ENCODE measurements at regions not wholly inside any gene's neighbourhood (a gene's known extent, or its start where the extent isn't known, plus 50 kb on each side); places are given as distances from the start of the nearest gene placed in this dataset.
"Not testable (repeated sequence)": the region's sequence is repeated elsewhere in the genome, so short reads cannot be mapped to it uniquely, and the experiment has no call there.

- DNase-seq, result no peak
- Histone ChIP-seq H3K27ac (ENCODE audit: insufficient read depth, low read length, poor library complexity, severe bottlenecking) (no peak overlapping the region), H3K9me3 (ENCODE audit: control insufficient read depth in 2 of 2, low read length in 2 of 2) (peaks cover 0 to 3% of the 10 kb centered on the region in 2 experiments), H3K4me1 (ENCODE audit: control insufficient read depth, insufficient read depth, low read length, poor library complexity, severe bottlenecking) (no peaks in the 10 kb centered on the region), H3K4me3 (ENCODE audit: low read depth, low read length) (no peak overlapping the region), H3K36me3 (ENCODE audit: control insufficient read depth, insufficient read depth, low read length) (no peaks in the 10 kb centered on the region), H3K27me3 (ENCODE audit: control insufficient read depth, insufficient read depth, low read length) (no peaks in the 10 kb centered on the region)
- peaks cover 0 to 3% (median 0%) of the 10 kb centered on the region in 4 donors for H3K4me1 Mint-ChIP-seq
- peaks cover 0 to 14% (median 1%) of the 10 kb centered on the region in 7 donors for H3K9me3 Mint-ChIP-seq
- no peaks in the 10 kb centered on the region for H3K36me3 Mint-ChIP-seq
- H3K27ac Mint-ChIP-seq, result no peak overlapping the region
- no peak overlapping the region for H3K4me3 Mint-ChIP-seq
- ATAC-seq (ENCODE audit: low read depth in 2 of 2), result no peak
- peaks cover 8% of the 10 kb centered on the region for H3K27me3 Mint-ChIP-seq
Measured at GRCh38 chr5:152106571-152106970, 181.9 kb upstream of the GLRA1 start.

DNA sequence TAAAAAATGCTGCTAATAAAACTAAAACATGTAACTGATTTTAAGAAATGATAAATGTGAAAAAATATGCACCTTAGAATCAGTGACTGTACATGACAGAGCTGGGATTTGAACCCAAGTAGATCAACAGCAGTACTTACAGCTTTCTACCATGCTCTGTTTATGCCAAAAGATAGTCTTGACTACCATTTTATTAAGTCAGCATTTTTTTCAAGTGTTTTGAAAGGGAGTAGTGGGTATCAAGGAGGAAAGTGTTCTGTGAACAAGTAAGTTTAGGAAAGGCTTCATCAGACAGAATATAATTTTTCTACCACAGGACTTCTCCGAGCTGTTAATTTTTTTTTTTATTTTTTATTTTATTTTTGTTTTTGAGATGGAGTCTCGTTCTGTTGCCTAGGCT is 180.4 kb upstream of the GLRA1 start:
- peaks cover 8% of the 10 kb centered on the region for H3K27me3 Mint-ChIP-seq
- Histone ChIP-seq H3K27me3 (ENCODE audit: control insufficient read depth, insufficient read depth, low read length) (no peaks in the 10 kb centered on the region), H3K27ac (ENCODE audit: insufficient read depth, low read length, poor library complexity, severe bottlenecking) (no peak overlapping the region), H3K9me3 (ENCODE audit: control insufficient read depth in 2 of 2, low read length in 2 of 2) (peaks cover 0 to 3% of the 10 kb centered on the region in 2 experiments), H3K4me1 (ENCODE audit: control insufficient read depth, insufficient read depth, low read length, poor library complexity, severe bottlenecking) (no peaks in the 10 kb centered on the region), H3K4me3 (ENCODE audit: low read depth, low read length) (no peak overlapping the region), H3K36me3 (ENCODE audit: control insufficient read depth, insufficient read depth, low read length) (no peaks in the 10 kb centered on the region)
- H3K4me1 Mint-ChIP-seq, result peaks cover 0 to 3% (median 0%) of the 10 kb centered on the region in 4 donors
- H3K36me3 Mint-ChIP-seq, result no peaks in the 10 kb centered on the region
- no peak for ATAC-seq (ENCODE audit: low read depth in 2 of 2)
- no peak overlapping the region for H3K27ac Mint-ChIP-seq
- peaks cover 0 to 14% (median 1%) of the 10 kb centered on the region in 7 donors for H3K9me3 Mint-ChIP-seq
- no peak for DNase-seq
- H3K4me3 Mint-ChIP-seq, result no peak overlapping the region

DNA sequence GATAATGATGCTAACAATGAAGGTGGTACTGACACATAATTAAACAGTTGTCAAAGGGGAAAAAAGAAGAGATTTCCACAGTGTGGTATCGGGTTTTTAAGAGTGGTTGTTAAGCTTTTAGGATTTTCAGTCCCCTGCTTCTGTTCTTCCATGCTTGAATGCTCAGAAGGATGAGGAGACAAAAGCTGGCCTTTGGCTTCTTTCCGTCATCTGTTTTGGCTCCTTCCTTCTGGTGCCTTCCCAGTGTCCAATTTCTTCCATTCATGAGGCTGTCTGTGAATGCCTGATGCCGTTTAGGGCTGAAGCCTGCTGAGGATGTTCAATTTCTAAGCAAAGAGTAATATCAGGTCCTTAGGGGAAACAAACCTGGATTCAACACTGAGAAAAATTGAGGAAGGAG is 179.6 kb upstream of the GLRA1 start:
- Mint-ChIP-seq H3K27me3 (peaks cover 8% of the 10 kb centered on the region), H3K36me3 (no peaks in the 10 kb centered on the region), H3K4me3 (no peak overlapping the region), H3K4me1 (peaks cover 0 to 3% (median 0%) of the 10 kb centered on the region in 4 donors), H3K27ac (no peak overlapping the region), H3K9me3 (peaks cover 0 to 14% (median 1%) of the 10 kb centered on the region in 7 donors)
- Histone ChIP-seq H3K4me1 (ENCODE audit: control insufficient read depth, insufficient read depth, low read length, poor library complexity, severe bottlenecking) (no peaks in the 10 kb centered on the region), H3K36me3 (ENCODE audit: control insufficient read depth, insufficient read depth, low read length) (no peaks in the 10 kb centered on the region), H3K9me3 (ENCODE audit: control insufficient read depth in 2 of 2, low read length in 2 of 2) (peaks cover 0 to 3% of the 10 kb centered on the region in 2 experiments), H3K27ac (ENCODE audit: insufficient read depth, low read length, poor library complexity, severe bottlenecking) (no peak overlapping the region), H3K27me3 (ENCODE audit: control insufficient read depth, insufficient read depth, low read length) (no peaks in the 10 kb centered on the region), H3K4me3 (ENCODE audit: low read depth, low read length) (no peak overlapping the region)
- DNase-seq (no peak), ATAC-seq (ENCODE audit: low read depth in 2 of 2) (no peak)

- H3K36me3 ChIP-seq (ENCODE audit: control insufficient read depth, insufficient read depth, low read length); ATAC-seq (ENCODE audit: low read depth in 2 of 2); H3K27ac Mint-ChIP-seq; H3K27ac ChIP-seq (ENCODE audit: insufficient read depth, low read length, poor library complexity, severe bottlenecking); H3K27me3 Mint-ChIP-seq; H3K9me3 ChIP-seq (ENCODE audit: control insufficient read depth in 2 of 2, low read length in 2 of 2); H3K27me3 ChIP-seq (ENCODE audit: control insufficient read depth, insufficient read depth, low read length); H3K36me3 Mint-ChIP-seq; H3K4me1 ChIP-seq (ENCODE audit: control insufficient read depth, insufficient read depth, low read length, poor library complexity, severe bottlenecking); H3K4me3 Mint-ChIP-seq; DNase-seq; H3K4me3 ChIP-seq (ENCODE audit: low read depth, low read length); H3K4me1 Mint-ChIP-seq: not testable (repeated sequence)
- peaks cover 0 to 14% (median 0%) of the 10 kb centered on the region in 7 donors for H3K9me3 Mint-ChIP-seq
Measured at GRCh38 chr5:152102908-152103307, 178.3 kb upstream of the GLRA1 start.

DNA sequence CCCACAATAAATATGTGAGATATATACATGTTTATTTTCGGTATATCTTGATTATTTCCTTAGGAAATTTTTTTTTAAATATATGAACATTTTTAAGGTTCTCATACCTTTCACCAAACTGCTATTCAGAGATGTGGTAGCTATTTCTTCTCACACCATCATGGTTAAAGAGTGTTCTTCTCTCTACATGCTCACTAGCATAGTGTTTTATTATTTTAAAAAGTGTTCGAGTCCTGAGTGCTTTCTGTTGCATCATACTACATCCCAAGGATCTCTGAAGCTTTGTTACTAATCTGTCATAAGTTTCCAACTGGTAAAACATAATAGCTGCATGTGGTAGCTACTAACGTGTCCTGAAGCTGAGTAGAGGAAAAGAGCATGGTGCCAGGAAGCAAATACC is 177.4 kb upstream of the GLRA1 start:
- no peaks in the 10 kb centered on the region for H3K36me3 ChIP-seq (ENCODE audit: control insufficient read depth, insufficient read depth, low read length)
- no peak overlapping the region for H3K27ac ChIP-seq (ENCODE audit: insufficient read depth, low read length, poor library complexity, severe bottlenecking)
- H3K27me3 Mint-ChIP-seq, result no peaks in the 10 kb centered on the region
- no peak overlapping the region for H3K4me3 ChIP-seq (ENCODE audit: low read depth, low read length)
- H3K9me3 ChIP-seq (ENCODE audit: control insufficient read depth in 2 of 2, low read length in 2 of 2), result peaks cover 0 to 3% of the 10 kb centered on the region in 2 experiments
- H3K4me1 Mint-ChIP-seq, result peaks cover 0 to 4% (median 2%) of the 10 kb centered on the region in 4 donors
- H3K36me3 Mint-ChIP-seq, result no peaks in the 10 kb centered on the region
- no peak overlapping the region for H3K4me3 Mint-ChIP-seq
- H3K4me1 ChIP-seq (ENCODE audit: control insufficient read depth, insufficient read depth, low read length, poor library complexity, severe bottlenecking), result no peaks in the 10 kb centered on the region
- no peak overlapping the region for H3K27ac Mint-ChIP-seq
- ATAC-seq (ENCODE audit: low read depth in 2 of 2) (no peak), DNase-seq (no peak)
- peaks cover 0 to 14% (median 0%) of the 10 kb centered on the region in 7 donors for H3K9me3 Mint-ChIP-seq
- H3K27me3 ChIP-seq (ENCODE audit: control insufficient read depth, insufficient read depth, low read length), result no peaks in the 10 kb centered on the region

DNA sequence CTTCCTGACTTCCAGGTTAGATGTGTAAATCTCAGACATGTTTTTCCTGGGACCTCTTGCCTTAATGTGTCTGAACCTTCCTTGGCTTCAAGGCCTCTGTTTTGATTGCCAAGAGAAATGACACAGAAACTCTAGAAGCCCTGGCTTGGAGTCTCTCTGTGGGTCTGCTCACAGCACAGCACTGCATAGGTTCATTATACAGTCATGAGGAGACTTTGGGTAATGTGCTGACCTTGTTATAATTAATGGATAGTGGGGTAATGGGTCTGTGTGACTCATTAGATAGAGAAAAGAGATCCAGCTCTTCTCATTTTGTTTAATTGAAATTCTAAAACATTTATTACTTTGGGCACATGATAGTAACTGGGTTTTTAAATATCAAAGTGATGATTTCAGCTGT is 175.8 kb upstream of the GLRA1 start:
- no peak overlapping the region for H3K4me3 Mint-ChIP-seq
- H3K4me1 Mint-ChIP-seq, result peaks cover 0 to 8% (median 3%) of the 10 kb centered on the region in 4 donors
- no peaks in the 10 kb centered on the region for H3K4me1 ChIP-seq (ENCODE audit: control insufficient read depth, insufficient read depth, low read length, poor library complexity, severe bottlenecking)
- no peaks in the 10 kb centered on the region for H3K36me3 Mint-ChIP-seq
- ATAC-seq (ENCODE audit: low read depth in 2 of 2) (no peak), DNase-seq (no peak)
- H3K27ac Mint-ChIP-seq, result no peak overlapping the region
- H3K4me3 ChIP-seq (ENCODE audit: low read depth, low read length), result no peak overlapping the region
- H3K27ac ChIP-seq (ENCODE audit: insufficient read depth, low read length, poor library complexity, severe bottlenecking), result no peak overlapping the region
- no peaks in the 10 kb centered on the region for H3K36me3 ChIP-seq (ENCODE audit: control insufficient read depth, insufficient read depth, low read length)
- no peaks in the 10 kb centered on the region for H3K27me3 ChIP-seq (ENCODE audit: control insufficient read depth, insufficient read depth, low read length)
- no peaks in the 10 kb centered on the region for H3K27me3 Mint-ChIP-seq
- H3K9me3 ChIP-seq (ENCODE audit: control insufficient read depth in 2 of 2, low read length in 2 of 2), result peaks cover 0 to 3% of the 10 kb centered on the region in 2 experiments
- peaks cover 0 to 14% (median 0%) of the 10 kb centered on the region in 7 donors for H3K9me3 Mint-ChIP-seq

GRCh38 chr5:152097128-152097527 is 172.5 kb upstream of the GLRA1 start:
- Histone ChIP-seq H3K4me1 (ENCODE audit: control insufficient read depth, insufficient read depth, low read length, poor library complexity, severe bottlenecking) (no peaks in the 10 kb centered on the region), H3K9me3 (ENCODE audit: control insufficient read depth in 2 of 2, low read length in 2 of 2) (no peaks in the 10 kb centered on the region), H3K4me3 (ENCODE audit: low read depth, low read length) (no peak overlapping the region), H3K36me3 (ENCODE audit: control insufficient read depth, insufficient read depth, low read length) (no peaks in the 10 kb centered on the region), H3K27me3 (ENCODE audit: control insufficient read depth, insufficient read depth, low read length) (no peaks in the 10 kb centered on the region), H3K27ac (ENCODE audit: insufficient read depth, low read length, poor library complexity, severe bottlenecking) (no peak overlapping the region)
- Mint-ChIP-seq H3K27me3 (no peaks in the 10 kb centered on the region), H3K4me1 (peaks cover 0 to 8% (median 3%) of the 10 kb centered on the region in 4 donors), H3K4me3 (no peak overlapping the region), H3K27ac (no peak overlapping the region), H3K36me3 (no peaks in the 10 kb centered on the region), H3K9me3 (peaks cover 0 to under 1% (median 0%) of the 10 kb centered on the region in 7 donors)
- ATAC-seq (ENCODE audit: low read depth in 2 of 2) (no peak), DNase-seq (peak in 1 of 3 donors; percentile 21)

DNA sequence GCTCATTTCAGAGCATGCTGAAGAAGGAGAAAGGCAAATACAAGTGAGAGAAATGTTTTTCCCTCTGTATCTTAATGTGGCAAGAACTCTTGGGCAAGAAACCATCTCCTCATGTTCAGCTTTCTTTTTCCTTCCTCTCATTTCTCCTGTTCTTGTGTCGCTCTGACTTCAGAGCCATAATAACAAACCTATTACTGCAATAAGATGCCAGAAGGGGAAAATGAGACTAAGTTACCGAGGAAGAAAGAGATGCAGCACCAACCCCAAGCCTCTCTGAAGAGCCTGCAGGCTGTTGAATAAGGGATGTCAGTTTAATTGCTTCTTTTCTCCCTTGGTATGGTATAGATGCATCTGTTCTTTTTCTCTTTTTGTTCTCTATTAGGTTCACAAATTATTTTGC is 170.1 kb upstream of the GLRA1 start:
- no peak for ATAC-seq (ENCODE audit: low read depth in 2 of 2)
- Mint-ChIP-seq H3K27ac (no peak overlapping the region), H3K4me1 (peaks cover 0 to 12% (median 4%) of the 10 kb centered on the region in 4 donors)

More for the DNA sequence above, 170.1 kb upstream of the GLRA1 start:
- H3K36me3 ChIP-seq (ENCODE audit: control insufficient read depth, insufficient read depth, low read length), result no peaks in the 10 kb centered on the region
- no peaks in the 10 kb centered on the region for H3K27me3 ChIP-seq (ENCODE audit: control insufficient read depth, insufficient read depth, low read length)
- no peaks in the 10 kb centered on the region for H3K9me3 ChIP-seq (ENCODE audit: control insufficient read depth in 2 of 2, low read length in 2 of 2)
- DNase-seq, result no peak
- Mint-ChIP-seq H3K4me3 (no peak overlapping the region), H3K27me3 (no peaks in the 10 kb centered on the region), H3K9me3 (no peaks in the 10 kb centered on the region), H3K36me3 (no peaks in the 10 kb centered on the region)
- no peak overlapping the region for H3K27ac ChIP-seq (ENCODE audit: insufficient read depth, low read length, poor library complexity, severe bottlenecking)
- H3K4me3 ChIP-seq (ENCODE audit: low read depth, low read length), result no peak overlapping the region
- no peaks in the 10 kb centered on the region for H3K4me1 ChIP-seq (ENCODE audit: control insufficient read depth, insufficient read depth, low read length, poor library complexity, severe bottlenecking)

Measured in CD4-positive, CD25-positive, alpha-beta regulatory T cell (primary cell).